ENCODE measurements at regions not wholly inside any gene's neighbourhood (a gene's known extent, or its start where the extent isn't known, plus 50 kb on each side); places are given as distances from the start of the nearest gene placed in this dataset.
"Not testable (repeated sequence)": the region's sequence is repeated elsewhere in the genome, so short reads cannot be mapped to it uniquely, and the experiment has no call there.

DNA sequence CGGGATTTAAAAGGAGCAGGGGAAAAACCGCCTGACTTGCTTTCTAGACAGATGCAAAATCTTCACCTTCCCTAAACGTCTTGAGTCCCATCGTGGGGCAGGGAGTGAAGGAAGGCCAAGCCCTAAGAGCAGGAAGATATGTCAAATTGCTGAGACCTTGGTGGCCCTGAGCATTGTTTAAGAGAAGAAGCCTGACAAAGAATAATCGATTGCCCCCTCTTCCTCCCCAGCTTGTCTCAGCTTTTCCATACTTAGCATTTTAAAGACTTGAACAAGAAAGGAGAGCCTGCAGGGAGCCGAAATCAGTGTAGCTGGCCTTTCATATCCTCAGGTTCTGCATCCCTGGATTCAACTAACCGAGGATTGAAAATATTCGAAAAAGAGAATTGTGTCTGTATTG, 157.6 kb upstream of the DLX2 start:
- no peak for DNase-seq (ENCODE audit: low spot score)

GRCh38 chr2:172261292-172261691, 158.6 kb upstream of the DLX2 start:
- DNase-seq (ENCODE audit: low spot score) = no peak

DNA sequence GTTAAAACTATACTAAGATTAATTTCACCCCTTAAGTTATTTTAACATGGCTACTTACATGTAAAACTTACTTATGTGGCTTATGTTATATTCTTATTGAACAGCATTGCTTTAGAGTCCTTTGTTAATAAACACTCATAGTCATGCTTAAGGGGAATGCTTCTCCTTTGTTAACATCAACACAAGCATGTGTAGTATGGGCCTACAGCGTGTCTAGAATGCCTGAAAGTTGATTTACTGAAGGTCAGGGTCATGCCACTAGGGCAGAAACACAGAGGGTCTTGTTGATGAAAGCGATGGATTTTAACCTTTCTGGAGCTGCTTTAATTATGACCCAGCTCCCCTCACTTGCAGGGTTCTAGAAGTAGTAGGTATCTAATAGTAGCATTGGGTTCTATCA, 159.8 kb upstream of the DLX2 start:
- DNase-seq (ENCODE audit: low spot score) = no peak

DNA sequence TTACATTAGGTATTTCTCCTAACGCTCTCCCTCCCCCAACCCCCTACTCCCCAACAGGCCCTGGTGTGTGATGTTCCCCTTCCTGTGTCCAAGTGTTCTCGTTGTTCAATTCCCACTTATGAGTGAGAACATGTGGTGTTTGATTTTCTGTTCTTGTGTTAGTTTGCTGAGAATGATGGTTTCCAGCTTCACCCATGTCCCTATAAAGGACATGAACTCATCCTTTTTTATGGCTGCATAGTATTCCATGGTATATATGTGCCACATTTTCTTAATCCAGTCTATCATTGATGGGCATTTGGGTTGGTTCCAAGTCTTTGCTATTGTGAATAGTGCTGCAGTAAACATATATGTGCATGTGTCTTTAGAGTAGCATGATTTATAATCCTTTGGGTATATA, 162.1 kb upstream of the DLX2 start:
- DNase-seq (ENCODE audit: low spot score) = not testable (repeated sequence)

GRCh38 chr2:172269507-172270244, 157.7 kb upstream of the ITGA6 start:
- not testable (repeated sequence) for DNase-seq (ENCODE audit: low spot score)

DNA sequence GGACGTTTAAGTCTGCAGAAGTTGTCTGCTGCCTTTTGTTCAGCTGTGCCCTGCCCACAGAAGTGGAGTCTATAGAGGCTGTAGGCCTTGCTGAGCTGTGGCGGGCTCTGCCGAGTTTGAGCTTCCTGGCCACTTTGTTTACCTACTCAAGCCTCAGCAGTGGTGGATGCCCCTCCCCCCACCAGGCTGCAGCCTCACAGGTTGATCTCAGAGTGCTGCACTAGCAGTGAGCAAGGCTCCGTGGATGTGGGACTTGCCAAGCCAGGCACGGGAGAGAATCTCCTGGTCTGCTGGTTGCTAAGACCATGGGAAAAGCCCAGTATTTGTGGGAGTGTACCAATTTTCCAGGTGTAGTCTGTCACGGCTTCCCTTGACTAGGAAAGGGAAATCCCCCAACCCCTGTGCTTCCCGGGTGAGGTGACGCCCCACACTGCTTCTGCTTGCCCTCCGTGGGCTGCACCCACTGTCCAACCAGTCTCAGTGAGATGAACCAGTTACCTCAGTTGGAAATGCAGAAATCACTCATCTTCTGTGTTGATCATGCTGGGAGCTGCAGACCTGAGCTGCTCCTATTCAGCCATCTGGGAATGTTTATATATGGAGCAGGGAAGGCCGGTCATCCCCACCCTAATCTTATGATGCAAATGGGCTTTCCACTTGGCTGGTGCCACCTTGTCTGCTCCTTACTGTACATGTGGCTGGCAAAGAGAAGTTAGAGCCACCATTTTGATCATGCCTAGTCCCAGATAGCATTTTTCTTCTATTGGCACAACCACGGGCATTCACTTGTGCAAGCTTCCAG, 156.9 kb upstream of the ITGA6 start:
- no peak for DNase-seq (ENCODE audit: low spot score)

GRCh38 chr2:172273910-172274571, 153.3 kb upstream of the ITGA6 start:
- no peak for DNase-seq (ENCODE audit: low spot score)

DNA sequence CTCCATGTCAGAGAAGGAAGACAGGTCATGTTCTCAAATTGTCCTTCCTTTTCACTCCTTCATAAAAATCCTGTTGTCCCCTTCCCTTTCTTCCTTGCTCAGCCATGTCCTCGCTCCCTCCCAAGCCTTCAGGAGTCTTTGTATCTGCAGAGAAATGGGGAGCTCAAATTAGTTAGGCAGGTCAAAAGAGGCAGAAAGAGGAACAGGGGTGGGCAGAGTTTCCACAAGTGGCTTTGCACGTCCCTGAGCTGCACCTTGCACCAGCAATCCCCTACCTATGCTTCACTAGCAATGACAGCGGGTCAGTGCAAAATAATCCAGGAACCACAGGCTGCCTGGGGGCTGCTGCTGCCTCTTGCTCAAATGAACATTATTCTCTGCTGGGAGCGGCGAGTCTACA, 152.1 kb upstream of the ITGA6 start:
- DNase-seq (ENCODE audit: low spot score) = no peak

DNA sequence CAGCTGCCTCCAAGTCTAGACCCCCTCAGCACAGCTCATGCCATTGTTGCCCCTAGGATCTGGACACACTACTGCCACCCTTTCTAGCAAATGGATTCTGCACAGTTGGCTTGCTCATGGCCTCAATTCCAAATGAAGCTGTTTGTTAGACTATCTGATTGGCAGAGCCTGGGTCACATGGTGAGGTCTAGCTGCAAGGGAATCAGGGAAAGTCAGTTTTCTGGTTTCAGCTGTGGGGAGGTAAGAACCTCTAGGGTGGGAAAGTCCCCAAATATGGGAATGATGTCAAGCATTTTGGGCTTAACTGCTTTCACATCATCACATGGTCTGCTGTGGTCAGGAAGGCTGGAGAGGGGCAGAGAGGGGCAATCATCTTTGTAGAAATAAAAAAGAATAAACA, 150.4 kb upstream of the ITGA6 start:
- no peak for DNase-seq (ENCODE audit: low spot score)

- DNase-seq (ENCODE audit: low spot score) = no peak
Measured at GRCh38 chr2:172278667-172279066, 148.7 kb upstream of the ITGA6 start.

DNA sequence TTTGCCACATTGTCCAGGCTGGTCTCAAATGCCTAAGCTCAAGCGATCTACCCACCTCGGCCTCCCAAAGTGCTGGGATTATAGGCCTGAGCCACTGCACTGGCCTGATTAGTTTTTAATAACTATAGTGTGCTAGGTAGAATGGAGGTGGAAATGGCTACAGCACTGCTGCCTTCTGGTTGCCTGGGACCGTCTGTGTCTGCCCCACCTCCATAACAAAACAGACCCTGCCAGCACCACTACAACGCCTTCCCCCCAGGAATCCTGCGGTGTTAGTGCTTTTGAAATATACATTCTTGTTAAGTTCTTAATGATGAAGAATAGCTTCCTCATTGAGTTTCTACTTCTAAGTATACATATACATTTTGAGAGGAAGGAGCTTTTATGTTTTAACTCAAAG, 148.2 kb upstream of the ITGA6 start:
- DNase-seq (ENCODE audit: low spot score) = no peak

- DNase-seq (ENCODE audit: low spot score) = no peak
Measured at GRCh38 chr2:172279813-172280212, 147.6 kb upstream of the ITGA6 start.

DNA sequence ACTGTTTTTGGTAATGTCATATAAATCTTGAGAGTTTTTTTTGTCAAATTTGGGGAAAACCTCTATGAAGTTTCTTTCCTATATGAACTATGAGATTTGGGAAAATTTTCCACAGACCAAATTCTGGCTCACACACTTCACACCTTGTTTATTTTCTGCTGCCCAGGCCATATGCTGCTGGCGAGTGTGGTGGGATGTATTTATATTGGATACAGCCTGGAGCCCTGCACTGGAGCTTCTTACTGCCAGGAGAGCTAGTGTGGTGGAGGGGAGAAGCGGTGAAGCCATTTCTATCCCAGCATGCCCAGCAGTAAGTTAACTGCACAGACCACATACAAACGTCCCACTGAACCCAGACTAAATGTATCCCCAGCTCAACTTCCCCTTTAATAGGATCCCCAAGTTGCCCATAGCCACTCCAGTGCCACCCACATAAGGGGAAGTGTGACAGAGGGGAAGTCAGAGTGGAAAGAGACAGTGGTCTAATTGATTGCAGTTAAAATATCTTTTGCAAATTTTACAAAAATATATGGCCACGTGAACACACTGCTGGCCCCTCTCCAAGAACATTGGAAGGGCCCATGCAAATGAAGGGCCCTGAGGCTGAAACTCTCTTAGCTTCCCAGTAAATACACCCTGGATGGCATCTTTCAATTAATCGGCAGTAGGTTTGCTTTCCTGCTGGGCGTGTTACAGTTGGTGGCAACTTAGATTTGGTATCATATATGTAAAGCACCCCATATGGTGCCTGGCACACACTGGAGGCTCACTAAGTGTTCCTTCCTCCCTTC, 146.6 kb upstream of the ITGA6 start:
- DNase-seq (ENCODE audit: low spot score) = no peak

GRCh38 chr2:172281648-172282570, 145.5 kb upstream of the ITGA6 start:
- no peak for DNase-seq (ENCODE audit: low spot score)

DNA sequence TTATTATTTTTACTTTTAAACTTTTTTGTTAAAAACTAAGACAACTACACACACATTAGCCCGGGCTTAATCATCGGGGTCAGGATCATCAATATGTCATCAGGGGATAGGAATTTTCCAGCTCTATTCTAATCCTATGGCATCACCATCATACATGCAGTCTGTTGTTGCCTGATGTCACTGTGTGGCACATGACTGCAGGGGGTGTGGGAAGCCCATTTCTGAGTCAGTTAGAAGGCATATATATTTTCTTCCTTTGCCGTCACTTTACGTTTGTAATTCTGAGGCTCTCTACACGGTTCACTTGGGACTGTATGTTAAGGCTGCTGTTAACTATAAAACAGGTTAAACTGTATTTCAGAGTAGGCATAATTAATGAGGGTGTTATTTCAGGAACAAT, 144.4 kb upstream of the ITGA6 start:
- DNase-seq (ENCODE audit: low spot score) = no peak

GRCh38 chr2:172283476-172283875, 143.9 kb upstream of the ITGA6 start:
- DNase-seq (ENCODE audit: low spot score) = no peak

DNA sequence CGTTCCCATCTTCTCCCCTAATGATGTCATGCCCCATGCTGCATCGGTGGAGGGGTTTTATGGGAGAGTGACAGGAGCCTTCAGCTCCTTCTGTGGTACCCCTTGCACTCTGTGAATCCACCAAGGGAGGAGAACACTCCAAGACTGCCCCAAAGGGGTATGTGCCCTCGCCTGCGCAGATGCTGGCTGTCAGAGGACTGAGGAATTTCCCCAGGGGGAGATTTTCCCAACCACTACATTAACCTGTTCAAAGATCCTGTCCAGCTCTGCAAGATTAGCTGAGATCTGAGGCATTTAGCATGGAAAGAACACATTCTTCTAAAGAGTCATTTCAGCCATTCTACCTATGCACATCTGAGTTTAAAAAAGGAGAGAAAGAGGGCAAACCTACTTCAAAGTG, 143.2 kb upstream of the ITGA6 start:
- DNase-seq (ENCODE audit: low spot score) = no peak

GRCh38 chr2:172285010-172285621, 142.3 kb upstream of the ITGA6 start:
- DNase-seq (ENCODE audit: low spot score) = peak; percentile 58

DNA sequence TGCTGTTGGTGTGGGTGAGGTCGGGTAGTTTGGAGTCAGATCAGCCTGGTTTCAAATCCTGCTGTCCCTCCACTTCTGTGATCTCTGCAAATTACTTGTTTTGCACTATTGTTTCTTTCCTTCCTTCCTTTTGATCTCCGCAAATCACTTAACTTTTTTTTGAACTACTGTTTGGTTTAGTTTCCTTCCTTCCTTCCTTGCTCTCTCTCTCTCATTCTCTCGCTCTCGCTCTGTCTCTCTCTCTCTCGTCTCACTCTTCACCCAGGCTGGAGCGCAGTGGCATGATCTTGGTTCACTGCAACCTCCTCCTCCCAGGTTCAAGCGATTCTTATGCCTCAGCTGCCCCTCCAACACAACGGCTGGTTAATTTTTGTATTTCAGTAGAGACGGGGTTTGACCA, 141.6 kb upstream of the ITGA6 start:
- DNase-seq (ENCODE audit: low spot score) = no peak

GRCh38 chr2:172287190-172287589, 140.2 kb upstream of the ITGA6 start:
- DNase-seq (ENCODE audit: low spot score) = no peak
